ENCODE measurements at regions not wholly inside any gene's neighbourhood (a gene's known extent, or its start where the extent isn't known, plus 50 kb on each side); places are given as distances from the start of the nearest gene placed in this dataset.

DNA sequence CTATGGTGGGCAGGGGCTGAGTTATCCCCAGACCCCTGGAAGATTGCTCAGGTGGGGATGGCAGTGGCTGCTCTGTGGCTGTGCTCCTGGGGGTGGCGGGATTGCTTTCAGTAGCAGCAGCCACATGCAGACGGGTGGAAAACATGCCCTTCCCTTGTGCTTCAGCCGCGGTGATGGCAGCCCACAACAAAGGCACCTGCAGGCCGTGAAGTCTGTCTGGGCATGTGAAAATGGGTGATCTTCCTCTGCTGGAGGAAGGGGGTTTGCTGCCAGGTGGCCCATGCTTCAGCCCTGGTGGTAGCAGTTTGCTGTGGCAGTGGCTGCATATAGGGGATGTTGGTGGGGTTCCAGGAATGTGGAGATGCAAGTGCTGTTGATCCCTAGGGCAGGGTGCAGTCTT, 326.2 kb upstream of the RGS6 start:
- intact Hi-C loops (cut with DNase I; ENCODE audit: low total_unique reads), result no loop called here
- 83 to 87% methylated on average over 5 of the region's 5 CpGs for WGBS, 2 donors

DNA sequence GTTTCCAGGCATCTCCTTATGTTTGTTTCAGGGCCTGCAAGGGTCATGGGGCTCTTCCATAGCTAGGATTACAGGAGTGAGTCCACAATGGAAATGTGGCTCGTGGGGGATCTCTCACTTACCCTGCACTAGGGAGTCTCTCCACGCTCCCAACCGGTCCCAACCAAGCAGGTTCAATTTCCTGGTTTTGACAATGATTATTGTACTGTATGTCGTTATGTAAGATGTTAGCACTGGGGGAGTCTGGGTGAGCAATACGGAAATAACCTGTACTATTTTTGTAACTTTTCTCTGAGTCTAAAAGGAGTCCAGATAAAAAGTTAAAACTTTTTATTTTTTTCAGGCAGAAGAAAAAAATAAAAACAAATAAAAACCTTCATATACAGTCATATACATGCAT, 325.7 kb upstream of the RGS6 start:
- intact Hi-C loops (cut with DNase I; ENCODE audit: low total_unique reads), result no loop called here
- DNase-seq (ENCODE audit: low spot score in 2 of 2), result no peak
- 90 to 95% methylated on average over 5 of the region's 5 CpGs for WGBS, 2 donors
- TF ChIP-seq POLR2A (IDR thresholded peaks at IDR 0.05), result no peak
- TF ChIP-seq, protein P1, sequence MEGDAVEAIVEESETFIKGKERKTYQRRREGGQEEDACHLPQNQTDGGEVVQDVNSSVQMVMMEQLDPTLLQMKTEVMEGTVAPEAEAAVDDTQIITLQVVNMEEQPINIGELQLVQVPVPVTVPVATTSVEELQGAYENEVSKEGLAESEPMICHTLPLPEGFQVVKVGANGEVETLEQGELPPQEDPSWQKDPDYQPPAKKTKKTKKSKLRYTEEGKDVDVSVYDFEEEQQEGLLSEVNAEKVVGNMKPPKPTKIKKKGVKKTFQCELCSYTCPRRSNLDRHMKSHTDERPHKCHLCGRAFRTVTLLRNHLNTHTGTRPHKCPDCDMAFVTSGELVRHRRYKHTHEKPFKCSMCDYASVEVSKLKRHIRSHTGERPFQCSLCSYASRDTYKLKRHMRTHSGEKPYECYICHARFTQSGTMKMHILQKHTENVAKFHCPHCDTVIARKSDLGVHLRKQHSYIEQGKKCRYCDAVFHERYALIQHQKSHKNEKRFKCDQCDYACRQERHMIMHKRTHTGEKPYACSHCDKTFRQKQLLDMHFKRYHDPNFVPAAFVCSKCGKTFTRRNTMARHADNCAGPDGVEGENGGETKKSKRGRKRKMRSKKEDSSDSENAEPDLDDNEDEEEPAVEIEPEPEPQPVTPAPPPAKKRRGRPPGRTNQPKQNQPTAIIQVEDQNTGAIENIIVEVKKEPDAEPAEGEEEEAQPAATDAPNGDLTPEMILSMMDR (IDR thresholded peaks at IDR 0.05), result no peak
- H3K4me3 ChIP-seq (ENCODE audit: low read depth, poor library complexity, severe bottlenecking), result no peak overlapping the region

More for the DNA sequence above, 326.2 kb upstream of the RGS6 start:
- DNase-seq (ENCODE audit: low spot score in 2 of 2), result no peak
- TF ChIP-seq, protein P1 (IDR thresholded peaks at IDR 0.05), result no peak
- no peak for TF ChIP-seq POLR2A (IDR thresholded peaks at IDR 0.05)
- H3K4me3 ChIP-seq (ENCODE audit: low read depth, poor library complexity, severe bottlenecking), result no peak overlapping the region

DNA sequence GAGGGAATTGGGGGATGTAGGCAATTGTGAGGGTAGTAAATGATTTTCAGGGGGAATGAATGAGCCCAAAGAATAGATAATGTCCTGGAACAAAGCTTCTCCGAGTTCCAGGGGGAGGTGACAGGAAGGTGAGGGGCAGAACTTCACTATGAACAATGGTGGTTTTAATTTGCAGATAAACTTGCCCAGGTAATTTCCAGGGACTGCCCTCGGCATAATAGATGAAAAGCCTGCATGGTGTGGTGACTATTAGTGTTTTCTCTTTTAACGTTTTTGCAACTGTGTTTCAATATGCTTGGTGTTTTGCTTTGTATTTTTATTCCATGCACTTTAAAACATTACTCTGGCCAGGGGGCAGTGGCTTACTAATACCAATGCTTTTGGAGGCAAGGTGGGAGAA, 325.2 kb upstream of the RGS6 start:
- intact Hi-C loops (cut with DNase I; ENCODE audit: low total_unique reads), result no loop called here
- no peak overlapping the region for H3K4me3 ChIP-seq (ENCODE audit: low read depth, poor library complexity, severe bottlenecking)
- DNase-seq (ENCODE audit: low spot score in 2 of 2), result no peak
- TF ChIP-seq, protein P1 (IDR thresholded peaks at IDR 0.05), result no peak
- TF ChIP-seq POLR2A (IDR thresholded peaks at IDR 0.05), result no peak
- WGBS, 2 donors, result 73 to 74% methylated on average over 3 of the region's 3 CpGs

DNA sequence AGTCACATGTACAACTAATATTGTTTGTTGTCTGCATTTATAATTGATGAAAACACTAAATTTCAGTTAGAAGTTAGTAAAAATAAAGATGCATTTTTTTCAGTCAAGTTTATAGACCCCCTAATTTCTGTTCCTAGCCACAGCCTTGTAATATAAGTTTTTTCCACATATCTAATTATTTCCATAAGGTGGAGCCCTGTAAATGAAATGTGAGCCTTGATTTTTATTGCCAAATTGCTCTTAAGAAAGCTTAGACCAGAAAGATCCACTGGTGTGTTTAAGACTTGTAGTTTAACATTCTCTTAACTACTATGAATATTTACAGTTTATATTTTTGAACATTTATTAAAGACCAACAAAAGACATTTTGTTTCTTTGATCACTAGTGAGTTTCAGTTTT, 322.1 kb upstream of the RGS6 start:
- TF ChIP-seq POLR2A (IDR thresholded peaks at IDR 0.05), result no peak
- TF ChIP-seq, protein P1 (IDR thresholded peaks at IDR 0.05), result no peak
- no peak for DNase-seq (ENCODE audit: low spot score in 2 of 2)
- intact Hi-C loops (cut with DNase I; ENCODE audit: low total_unique reads), result no loop called here
- H3K4me3 ChIP-seq (ENCODE audit: low read depth, poor library complexity, severe bottlenecking), result no peak overlapping the region

DNA sequence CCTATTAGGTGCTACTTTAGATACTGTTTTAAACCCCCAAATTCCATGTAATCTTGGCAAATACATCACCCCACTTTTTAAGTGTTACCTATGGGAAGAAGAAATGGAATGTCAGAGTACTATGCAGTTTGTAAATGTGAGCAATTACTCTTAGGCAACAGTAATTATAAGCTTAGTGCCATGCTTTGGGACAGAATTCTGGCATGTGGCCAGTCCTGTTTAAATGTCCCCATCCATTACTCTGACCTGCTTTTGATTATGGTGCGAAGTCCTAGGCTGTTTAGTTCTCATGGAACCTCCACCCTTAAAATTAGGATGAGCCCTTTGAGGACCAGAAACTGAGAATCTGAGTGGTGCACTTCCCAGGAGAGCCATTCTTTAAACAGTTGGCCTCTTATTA, 321.4 kb upstream of the RGS6 start:
- intact Hi-C loops (cut with DNase I; ENCODE audit: low total_unique reads), result no loop called here
- H3K4me3 ChIP-seq (ENCODE audit: low read depth, poor library complexity, severe bottlenecking), result no peak overlapping the region
- no peak for TF ChIP-seq POLR2A (IDR thresholded peaks at IDR 0.05)
- TF ChIP-seq, protein P1 (IDR thresholded peaks at IDR 0.05), result no peak
- 57 to 58% methylated on average over 1 of the region's 1 CpG for WGBS, 2 donors
- no peak for DNase-seq (ENCODE audit: low spot score in 2 of 2)

DNA sequence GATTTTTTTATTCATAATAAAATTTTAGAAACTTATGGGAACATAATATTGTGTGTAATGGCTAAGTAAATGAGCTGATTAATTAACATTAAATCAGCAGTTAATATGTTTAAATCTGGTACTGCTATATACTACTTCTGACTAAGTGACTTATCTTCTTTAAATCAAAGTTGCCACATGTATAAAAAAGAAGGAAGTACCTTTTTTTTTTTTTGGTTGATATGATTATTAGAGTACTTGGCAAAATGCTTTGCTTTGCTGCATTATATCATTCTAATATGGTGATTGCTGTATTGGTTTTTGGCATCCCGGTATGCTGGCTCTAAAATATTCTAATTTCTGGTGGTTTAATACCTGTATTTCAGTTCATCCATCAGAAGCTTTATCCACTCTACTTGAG, 319.1 kb upstream of the RGS6 start:
- 78 to 85% methylated on average over 1 of the region's 1 CpG for WGBS, 2 donors
- no peak for DNase-seq (ENCODE audit: low spot score in 2 of 2)
- no peak overlapping the region for H3K4me3 ChIP-seq (ENCODE audit: low read depth, poor library complexity, severe bottlenecking)
- intact Hi-C loops (cut with DNase I; ENCODE audit: low total_unique reads), result no loop called here
- TF ChIP-seq POLR2A (IDR thresholded peaks at IDR 0.05), result no peak
- TF ChIP-seq, protein P1 (IDR thresholded peaks at IDR 0.05), result no peak

Measured in lower leg skin (tissue), 4 donors.